Lung (tissue), 11 donors: ENCODE measurements at regions not wholly inside any gene's neighbourhood (a gene's known extent, or its start where the extent isn't known, plus 50 kb on each side); places are given as distances from the start of the nearest gene placed in this dataset.
"Not testable (repeated sequence)": the region's sequence is repeated elsewhere in the genome, so short reads cannot be mapped to it uniquely, and the experiment has no call there.

Source experiments
- ATAC-seq: fragments of 200-7000 bp; cut with Tn5 transposase; one replicate; pipeline ENCODE4 v1.9.1; 2020; ENCODE audit warnings: moderate number of reproducible peaks; ENCODE audit not compliant: insufficient read depth, low FRiP score
- DNase-seq, 3 donors: peaks; one replicate each; pipeline ENCODE4 v3.0.0-alpha.2; 2013 to 2017
- H3K27ac ChIP-seq, 2 donors: one replicate each; pipeline ENCODE4 v1.5.1; 2013; ENCODE audit warnings: mild to moderate bottlenecking in 2 of 2, moderate library complexity in 2 of 2, control low read depth in 1 of 2, inconsistent platforms in 1 of 2, low read depth in 1 of 2, low read length in 1 of 2
- H3K27me3 ChIP-seq, 3 donors: one replicate each; pipeline ENCODE4 v1.5.1; 2013; ENCODE audit warnings: low read length in 2 of 3; ENCODE audit not compliant: control insufficient read depth in 3 of 3, insufficient read depth in 3 of 3
- H3K36me3 ChIP-seq, 4 donors: one replicate each; pipeline ENCODE4 v1.5.1; 2013; ENCODE audit warnings: low read length in 4 of 4, mild to moderate bottlenecking in 1 of 4, moderate library complexity in 1 of 4; ENCODE audit not compliant: control insufficient read depth in 4 of 4, insufficient read depth in 4 of 4
- H3K4me1 ChIP-seq, 5 donors: one replicate each; pipeline ENCODE4 v1.5.1; 2013; ENCODE audit warnings: low read length in 5 of 5, mild to moderate bottlenecking in 2 of 5, moderate library complexity in 1 of 5; ENCODE audit not compliant: control insufficient read depth in 5 of 5, insufficient read depth in 5 of 5
- H3K4me3 ChIP-seq: one replicate; pipeline ENCODE4 v1.5.1; 2013; ENCODE audit warnings: mild to moderate bottlenecking, control low read depth, moderate library complexity
- H3K9ac ChIP-seq, 2 donors: one replicate each; pipeline ENCODE4 v1.5.1; 2013; ENCODE audit warnings: low read length in 2 of 2, control low read depth in 1 of 2; ENCODE audit not compliant: insufficient read depth in 1 of 2
- H3K9me3 ChIP-seq, 4 donors: one replicate each; pipeline ENCODE4 v1.5.1; 2013; ENCODE audit warnings: low read length in 3 of 4, mild to moderate bottlenecking in 1 of 4, moderate library complexity in 1 of 4; ENCODE audit not compliant: control insufficient read depth in 4 of 4, insufficient read depth in 3 of 4
- WGBS, 2 donors: extraction: QIAGEN DNeasy Blood & Tissue Kit; methylation state at CpG; one replicate each; pipeline ENCODE4 v1.1.7; 2013; 5-methylcytosine and 5-hydroxymethylcytosine counted together
- TF ChIP-seq, protein P1 (sequence below): IDR thresholded peaks from 2 replicates; pipeline ENCODE4 v1.5.1; 2012; ENCODE audit warnings: mild to moderate bottlenecking; ENCODE audit errors: control extremely low read depth, extremely low read depth
- donor health status: control.
- donor health status: control.
- donor health status: Bipolar disorder and iron deficiency.
- donor health status: healthy.
- donor health status: DM: yes; HTN: yes; CAD: no.

GRCh38 chr6:164049517-164049988, 635.0 kb downstream of the QKI start:
- Histone ChIP-seq H3K4me3 (no peak overlapping the region), H3K36me3 (no peaks in the 10 kb centered on the region), H3K27me3 (no peaks in the 10 kb centered on the region), H3K9ac (no peak overlapping the region), H3K9me3 (no peaks in the 10 kb centered on the region), H3K4me1 (no peaks in the 10 kb centered on the region), H3K27ac (no peak overlapping the region)
- no peak for DNase-seq
- no peak for ATAC-seq
- TF ChIP-seq, protein P1, sequence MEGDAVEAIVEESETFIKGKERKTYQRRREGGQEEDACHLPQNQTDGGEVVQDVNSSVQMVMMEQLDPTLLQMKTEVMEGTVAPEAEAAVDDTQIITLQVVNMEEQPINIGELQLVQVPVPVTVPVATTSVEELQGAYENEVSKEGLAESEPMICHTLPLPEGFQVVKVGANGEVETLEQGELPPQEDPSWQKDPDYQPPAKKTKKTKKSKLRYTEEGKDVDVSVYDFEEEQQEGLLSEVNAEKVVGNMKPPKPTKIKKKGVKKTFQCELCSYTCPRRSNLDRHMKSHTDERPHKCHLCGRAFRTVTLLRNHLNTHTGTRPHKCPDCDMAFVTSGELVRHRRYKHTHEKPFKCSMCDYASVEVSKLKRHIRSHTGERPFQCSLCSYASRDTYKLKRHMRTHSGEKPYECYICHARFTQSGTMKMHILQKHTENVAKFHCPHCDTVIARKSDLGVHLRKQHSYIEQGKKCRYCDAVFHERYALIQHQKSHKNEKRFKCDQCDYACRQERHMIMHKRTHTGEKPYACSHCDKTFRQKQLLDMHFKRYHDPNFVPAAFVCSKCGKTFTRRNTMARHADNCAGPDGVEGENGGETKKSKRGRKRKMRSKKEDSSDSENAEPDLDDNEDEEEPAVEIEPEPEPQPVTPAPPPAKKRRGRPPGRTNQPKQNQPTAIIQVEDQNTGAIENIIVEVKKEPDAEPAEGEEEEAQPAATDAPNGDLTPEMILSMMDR = no peak
- 84% methylated on average over 2 of the region's 2 CpGs for WGBS, 2 donors

DNA sequence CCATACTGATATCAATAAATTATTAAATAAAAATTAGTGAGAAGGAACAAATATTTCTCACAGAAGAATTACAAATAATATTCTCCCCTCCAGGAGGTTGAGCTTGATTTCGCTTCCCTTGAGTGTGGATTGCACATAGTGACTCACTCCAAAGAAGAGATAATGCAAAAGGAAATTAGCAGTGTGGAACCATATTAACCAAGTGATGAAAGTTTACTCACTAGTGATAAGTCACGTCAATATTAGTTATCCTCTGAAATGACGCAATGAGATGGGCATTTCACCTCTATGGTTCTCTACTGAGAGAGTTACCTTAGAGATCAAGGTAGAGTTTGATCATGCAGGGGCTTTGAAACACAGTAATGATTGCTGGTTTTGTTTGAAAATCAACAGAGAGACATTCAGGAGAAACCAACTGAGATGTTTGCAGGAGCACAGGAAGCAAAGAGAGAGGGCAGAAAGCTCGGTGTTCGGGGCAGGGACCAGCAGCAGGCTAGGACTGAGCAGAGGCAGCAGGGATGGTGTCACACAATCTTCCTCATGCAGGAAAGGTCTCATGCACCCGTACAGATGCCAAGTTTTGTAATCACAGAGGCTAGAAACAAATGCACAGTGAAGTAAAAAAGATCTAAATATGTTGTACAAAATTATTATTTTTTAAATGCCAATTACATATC, 634.5 kb downstream of the QKI start:
- DNase-seq = no peak
- Histone ChIP-seq H3K4me1 (no peaks in the 10 kb centered on the region), H3K9me3 (no peaks in the 10 kb centered on the region), H3K27ac (no peak overlapping the region), H3K36me3 (no peaks in the 10 kb centered on the region), H3K9ac (no peak overlapping the region), H3K27me3 (no peaks in the 10 kb centered on the region), H3K4me3 (no peak overlapping the region)
- TF ChIP-seq, protein P1 = no peak
- ATAC-seq = no peak
- WGBS, 2 donors = 88 to 89% methylated on average over 6 of the region's 6 CpGs

DNA sequence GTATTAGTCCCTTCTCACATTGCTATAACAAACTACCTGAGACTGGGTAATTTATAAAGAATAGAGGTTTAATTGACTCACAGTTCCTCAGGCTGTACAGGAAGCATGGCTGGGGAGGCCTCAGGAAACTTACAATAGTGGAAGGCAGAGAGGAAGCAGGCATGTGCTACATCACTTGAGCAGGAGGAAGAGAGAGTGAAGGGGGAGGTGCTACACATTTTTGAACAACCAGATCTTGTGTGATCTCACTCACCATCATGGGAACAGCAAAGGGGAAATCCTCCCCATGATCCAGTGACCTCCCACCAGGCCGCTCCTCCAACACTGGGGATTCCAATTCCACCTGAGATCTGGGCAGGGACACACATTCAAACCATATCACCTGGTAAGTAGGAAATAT, 630.6 kb downstream of the QKI start:
- Histone ChIP-seq H3K27ac (no peak overlapping the region), H3K36me3 (no peaks in the 10 kb centered on the region), H3K27me3 (no peaks in the 10 kb centered on the region), H3K9me3 (no peaks in the 10 kb centered on the region), H3K4me3 (no peak overlapping the region), H3K9ac (no peak overlapping the region), H3K4me1 (no peaks in the 10 kb centered on the region)
- no peak for ATAC-seq
- 92 to 94% methylated on average over 1 of the region's 1 CpG for WGBS, 2 donors
- DNase-seq = no peak
- TF ChIP-seq, protein P1 = no peak

GRCh38 chr6:164043656-164044055, 629.1 kb downstream of the QKI start:
- H3K27ac ChIP-seq, DNase-seq, ATAC-seq, H3K36me3 ChIP-seq, H3K9me3 ChIP-seq, H3K4me3 ChIP-seq, H3K9ac ChIP-seq, H3K4me1 ChIP-seq, H3K27me3 ChIP-seq: not testable (repeated sequence)
- 84 to 94% methylated on average over 5 of the region's 5 CpGs for WGBS, 2 donors
